MM.1S (cell line): ENCODE measurements at regions not wholly inside any gene's neighbourhood (a gene's known extent, or its start where the extent isn't known, plus 50 kb on each side); places are given as distances from the start of the nearest gene placed in this dataset.

Source experiments
- EZH2 ChIP-seq: fragments of 300-600 bp; sonication (generic); optimal IDR thresholded peaks from 2 replicates; pipeline ENCODE3; 2017; ENCODE audit warnings: low read depth, mild to moderate bottlenecking, antibody characterized with exemption, low read length, mixed read lengths
- TF ChIP-seq, protein P1 (sequence below): fragments of 300-600 bp; sonication (generic); IDR thresholded peaks from 2 replicates; pipeline ENCODE4 v1.5.1; 2016; ENCODE audit warnings: antibody characterized with exemption, low read length, mixed read lengths

DNA sequence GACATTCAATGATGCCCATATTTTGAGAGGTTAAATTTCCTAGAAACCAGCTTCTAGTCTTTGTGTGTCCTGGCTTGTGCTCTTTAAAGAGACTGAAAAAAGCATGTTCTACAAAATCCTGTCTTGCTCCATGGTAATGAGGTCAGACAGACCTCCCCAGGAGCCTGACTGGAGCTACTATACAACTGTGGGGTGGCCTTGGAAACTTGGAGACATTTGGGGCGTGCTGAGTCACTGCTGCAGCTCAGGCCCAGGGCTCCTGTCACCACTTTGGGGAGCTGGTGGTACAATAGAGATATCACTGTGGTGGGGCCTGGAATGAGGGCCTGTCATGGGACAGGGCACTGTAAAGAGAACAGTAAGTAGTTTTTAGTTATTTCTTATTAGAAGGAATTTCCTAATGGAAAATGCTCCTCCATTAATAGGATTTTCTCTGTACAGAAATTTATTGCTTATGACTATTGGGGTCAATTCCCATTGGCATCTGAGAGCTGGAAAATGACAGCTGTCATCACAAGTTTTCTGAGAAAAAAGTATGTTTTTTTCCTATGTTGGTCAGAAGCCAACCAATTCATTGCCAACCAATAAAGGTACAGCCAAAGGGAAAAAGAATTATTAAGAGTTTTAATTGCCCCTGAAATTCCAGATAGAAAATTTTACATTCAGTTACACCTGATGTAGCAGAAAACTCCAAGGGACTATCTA, 207.4 kb upstream of the JADE1 start:
- no peak for TF ChIP-seq EZH2
- TF ChIP-seq, protein P1, sequence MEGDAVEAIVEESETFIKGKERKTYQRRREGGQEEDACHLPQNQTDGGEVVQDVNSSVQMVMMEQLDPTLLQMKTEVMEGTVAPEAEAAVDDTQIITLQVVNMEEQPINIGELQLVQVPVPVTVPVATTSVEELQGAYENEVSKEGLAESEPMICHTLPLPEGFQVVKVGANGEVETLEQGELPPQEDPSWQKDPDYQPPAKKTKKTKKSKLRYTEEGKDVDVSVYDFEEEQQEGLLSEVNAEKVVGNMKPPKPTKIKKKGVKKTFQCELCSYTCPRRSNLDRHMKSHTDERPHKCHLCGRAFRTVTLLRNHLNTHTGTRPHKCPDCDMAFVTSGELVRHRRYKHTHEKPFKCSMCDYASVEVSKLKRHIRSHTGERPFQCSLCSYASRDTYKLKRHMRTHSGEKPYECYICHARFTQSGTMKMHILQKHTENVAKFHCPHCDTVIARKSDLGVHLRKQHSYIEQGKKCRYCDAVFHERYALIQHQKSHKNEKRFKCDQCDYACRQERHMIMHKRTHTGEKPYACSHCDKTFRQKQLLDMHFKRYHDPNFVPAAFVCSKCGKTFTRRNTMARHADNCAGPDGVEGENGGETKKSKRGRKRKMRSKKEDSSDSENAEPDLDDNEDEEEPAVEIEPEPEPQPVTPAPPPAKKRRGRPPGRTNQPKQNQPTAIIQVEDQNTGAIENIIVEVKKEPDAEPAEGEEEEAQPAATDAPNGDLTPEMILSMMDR, result no peak
